BLaER1 (cell line): ENCODE measurements at regions not wholly inside any gene's neighbourhood (a gene's known extent, or its start where the extent isn't known, plus 50 kb on each side); places are given as distances from the start of the nearest gene placed in this dataset.

ENCODE experiments used
- H3K27ac ChIP-seq: shearing (Covaris generic); formaldehyde crosslinking; 2 replicates; pipeline ENCODE4 v1.8.1; 2022
- H3K27me3 ChIP-seq: shearing (Covaris generic); formaldehyde crosslinking; 2 replicates; pipeline ENCODE4 v1.8.1; 2022
- H3K36me3 ChIP-seq: shearing (Covaris generic); formaldehyde crosslinking; 2 replicates; pipeline ENCODE4 v1.8.1; 2022
- H3K4me1 ChIP-seq: shearing (Covaris generic); formaldehyde crosslinking; 2 replicates; pipeline ENCODE4 v1.8.1; 2022
- H3K4me2 ChIP-seq: shearing (Covaris generic); formaldehyde crosslinking; 2 replicates; pipeline ENCODE4 v1.8.1; 2022
- H3K4me3 ChIP-seq: shearing (Covaris generic); formaldehyde crosslinking; 2 replicates; pipeline ENCODE4 v1.8.1; 2022
- H3K9ac ChIP-seq: shearing (Covaris generic); formaldehyde crosslinking; 2 replicates; pipeline ENCODE4 v1.8.1; 2022
- H3K9me3 ChIP-seq: shearing (Covaris generic); formaldehyde crosslinking; 2 replicates; pipeline ENCODE4 v1.8.1; 2022
- H4K20me1 ChIP-seq: shearing (Covaris generic); formaldehyde crosslinking; 2 replicates; pipeline ENCODE4 v1.8.1; 2022
- Cebpa-rat ChIP-seq: shearing (Covaris generic); IDR thresholded peaks from 2 replicates; pipeline ENCODE4 v1.8.1; 2022

GRCh38 chr10:2914741-2915140 lies 152.6 kb upstream of the PFKP start:
- no peak for TF ChIP-seq Cebpa-rat
- Histone ChIP-seq H4K20me1 (no peaks in the 10 kb centered on the region), H3K27ac (no peak overlapping the region), H3K4me3 (no peak overlapping the region), H3K36me3 (no peaks in the 10 kb centered on the region), H3K4me1 (no peaks in the 10 kb centered on the region), H3K9ac (no peak overlapping the region), H3K9me3 (no peaks in the 10 kb centered on the region), H3K27me3 (no peaks in the 10 kb centered on the region), H3K4me2 (no peak overlapping the region)

GRCh38 chr10:2913474-2913873 lies 153.9 kb upstream of the PFKP start:
- Histone ChIP-seq H3K4me2 (no peak overlapping the region), H3K27me3 (no peaks in the 10 kb centered on the region), H3K9me3 (no peaks in the 10 kb centered on the region), H3K4me3 (no peak overlapping the region), H4K20me1 (no peaks in the 10 kb centered on the region), H3K27ac (no peak overlapping the region), H3K4me1 (0 out of 2 replicates have a peak, but pooled peaks cover 6% of the 10 kb centered on the region), H3K9ac (no peak overlapping the region), H3K36me3 (no peaks in the 10 kb centered on the region)
- TF ChIP-seq Cebpa-rat, result no peak

- Histone ChIP-seq H3K27ac (no peak overlapping the region), H3K9me3 (no peaks in the 10 kb centered on the region), H3K4me3 (no peak overlapping the region), H3K9ac (no peak overlapping the region), H3K27me3 (no peaks in the 10 kb centered on the region), H4K20me1 (no peaks in the 10 kb centered on the region), H3K4me2 (no peak overlapping the region), H3K4me1 (0 out of 2 replicates have a peak, but pooled peaks cover 6% of the 10 kb centered on the region), H3K36me3 (no peaks in the 10 kb centered on the region)
- no peak for TF ChIP-seq Cebpa-rat
Observed at GRCh38 chr10:2910656-2911055, 156.7 kb upstream of the PFKP start.

GRCh38 chr10:2909921-2910320 lies 157.4 kb upstream of the PFKP start:
- TF ChIP-seq Cebpa-rat, result no peak
- no peak overlapping the region for H3K27ac ChIP-seq
- H3K4me1 ChIP-seq, result 0 out of 2 replicates have a peak, but pooled peaks cover 6% of the 10 kb centered on the region
- H3K9me3 ChIP-seq, result no peaks in the 10 kb centered on the region
- no peak overlapping the region for H3K4me2 ChIP-seq
- H3K9ac ChIP-seq, result no peak overlapping the region
- H3K36me3 ChIP-seq, result no peaks in the 10 kb centered on the region
- no peaks in the 10 kb centered on the region for H4K20me1 ChIP-seq
- H3K27me3 ChIP-seq, result no peaks in the 10 kb centered on the region
- no peak overlapping the region for H3K4me3 ChIP-seq

GRCh38 chr10:2908851-2909630 lies 158.3 kb upstream of the PFKP start:
- Histone ChIP-seq H4K20me1 (no peaks in the 10 kb centered on the region), H3K9me3 (no peaks in the 10 kb centered on the region), H3K27me3 (no peaks in the 10 kb centered on the region), H3K36me3 (no peaks in the 10 kb centered on the region), H3K9ac (no peak overlapping the region), H3K4me2 (no peak overlapping the region), H3K27ac (no peak overlapping the region), H3K4me3 (no peak overlapping the region), H3K4me1 (0 out of 2 replicates have a peak, but pooled peaks cover 6% of the 10 kb centered on the region)
- no peak for TF ChIP-seq Cebpa-rat

GRCh38 chr10:2906974-2907373 lies 160.4 kb upstream of the PFKP start:
- H3K9me3 ChIP-seq, result no peaks in the 10 kb centered on the region
- H3K36me3 ChIP-seq, result no peaks in the 10 kb centered on the region
- no peak overlapping the region for H3K4me2 ChIP-seq
- H3K27ac ChIP-seq, result no peak overlapping the region
- no peaks in the 10 kb centered on the region for H4K20me1 ChIP-seq
- no peak overlapping the region for H3K4me3 ChIP-seq
- no peak for TF ChIP-seq Cebpa-rat
- 0 out of 2 replicates have a peak, but pooled peaks cover 6% of the 10 kb centered on the region for H3K4me1 ChIP-seq
- H3K27me3 ChIP-seq, result no peaks in the 10 kb centered on the region
- H3K9ac ChIP-seq, result no peak overlapping the region

- Histone ChIP-seq H3K27ac (no peak overlapping the region), H3K9ac (no peak overlapping the region), H3K4me3 (no peak overlapping the region), H4K20me1 (no peaks in the 10 kb centered on the region), H3K36me3 (no peaks in the 10 kb centered on the region), H3K27me3 (no peaks in the 10 kb centered on the region), H3K4me1 (0 out of 2 replicates have a peak, but pooled peaks cover 6% of the 10 kb centered on the region), H3K9me3 (no peaks in the 10 kb centered on the region), H3K4me2 (no peak overlapping the region)
- no peak for TF ChIP-seq Cebpa-rat
Observed at GRCh38 chr10:2905851-2906250, 161.5 kb upstream of the PFKP start.

- H3K4me2 ChIP-seq, result no peak overlapping the region
- no peaks in the 10 kb centered on the region for H3K36me3 ChIP-seq
- H3K27ac ChIP-seq, result no peak overlapping the region
- H3K9ac ChIP-seq, result no peak overlapping the region
- H3K27me3 ChIP-seq, result no peaks in the 10 kb centered on the region
- TF ChIP-seq Cebpa-rat, result no peak
- H4K20me1 ChIP-seq, result no peaks in the 10 kb centered on the region
- peaks cover 7% of the 10 kb centered on the region; the same call in 1 of the 2 replicates for H3K4me1 ChIP-seq
- no peak overlapping the region for H3K4me3 ChIP-seq
- no peaks in the 10 kb centered on the region for H3K9me3 ChIP-seq
Observed at GRCh38 chr10:2900530-2900929, 166.8 kb upstream of the PFKP start.

- Histone ChIP-seq H3K36me3 (no peaks in the 10 kb centered on the region), H3K4me1 (peaks cover 7% of the 10 kb centered on the region; the same call in 1 of the 2 replicates), H3K27me3 (no peaks in the 10 kb centered on the region), H3K4me3 (no peak overlapping the region), H3K9me3 (no peaks in the 10 kb centered on the region), H3K4me2 (no peak overlapping the region), H3K27ac (no peak overlapping the region), H4K20me1 (no peaks in the 10 kb centered on the region), H3K9ac (no peak overlapping the region)
- TF ChIP-seq Cebpa-rat, result no peak
Observed at GRCh38 chr10:2899246-2899951, 167.9 kb upstream of the PFKP start.

GRCh38 chr10:2898509-2898860 lies 168.9 kb upstream of the PFKP start:
- Histone ChIP-seq H3K4me3 (no peak overlapping the region), H3K27ac (no peak overlapping the region), H3K9me3 (no peaks in the 10 kb centered on the region), H3K27me3 (no peaks in the 10 kb centered on the region), H4K20me1 (no peaks in the 10 kb centered on the region), H3K36me3 (no peaks in the 10 kb centered on the region), H3K4me2 (no peak overlapping the region), H3K4me1 (peaks cover 7% of the 10 kb centered on the region; the same call in 1 of the 2 replicates), H3K9ac (no peak overlapping the region)
- TF ChIP-seq Cebpa-rat, result no peak
